ENCODE measurements at regions not wholly inside any gene's neighbourhood (a gene's known extent, or its start where the extent isn't known, plus 50 kb on each side); places are given as distances from the start of the nearest gene placed in this dataset.

- TF ChIP-seq POLR2A (IDR thresholded peaks at IDR 0.05; ENCODE audit: low read depth, low read length): no peak
- TF ChIP-seq TAF1 (IDR thresholded peaks at IDR 0.05; ENCODE audit: borderline replicate concordance, low read depth, low read length): no peak
- no peak for TF ChIP-seq POLR2AphosphoS5 (IDR thresholded peaks at IDR 0.05; ENCODE audit: low read depth, low read length)
Observed at GRCh38 chr10:21095494-21096055, 198.5 kb upstream of the NEBL start.
